ENCODE measurements at regions not wholly inside any gene's neighbourhood (a gene's known extent, or its start where the extent isn't known, plus 50 kb on each side); places are given as distances from the start of the nearest gene placed in this dataset.

GRCh38 chr3:162213956-162214355 is 717.3 kb downstream of the OTOL1 start:
- H3K4me3 ChIP-seq (ENCODE audit: low read depth, low read length), result no peak overlapping the region
- POLR2A ChIA-PET, result no interaction called here
- no peak for TF ChIP-seq CTCF (IDR thresholded peaks at IDR 0.05; ENCODE audit: insufficient read depth, low read depth, low read length)
- DNase-seq (ENCODE audit: low read depth), result no peak
- H3K36me3 ChIP-seq (ENCODE audit: control insufficient read depth, insufficient read depth, low read length), result no peaks in the 10 kb centered on the region
- H3K27me3 ChIP-seq (ENCODE audit: control insufficient read depth, insufficient read depth, low read length), result no peaks in the 10 kb centered on the region
- CTCF ChIA-PET, result interaction anchor here (0.6 to 1.4 kb wide), 2 partner anchors 19 to 274 kb away, joined by 3 read pairs; no protein-coding TSS in a partner anchor

DNA sequence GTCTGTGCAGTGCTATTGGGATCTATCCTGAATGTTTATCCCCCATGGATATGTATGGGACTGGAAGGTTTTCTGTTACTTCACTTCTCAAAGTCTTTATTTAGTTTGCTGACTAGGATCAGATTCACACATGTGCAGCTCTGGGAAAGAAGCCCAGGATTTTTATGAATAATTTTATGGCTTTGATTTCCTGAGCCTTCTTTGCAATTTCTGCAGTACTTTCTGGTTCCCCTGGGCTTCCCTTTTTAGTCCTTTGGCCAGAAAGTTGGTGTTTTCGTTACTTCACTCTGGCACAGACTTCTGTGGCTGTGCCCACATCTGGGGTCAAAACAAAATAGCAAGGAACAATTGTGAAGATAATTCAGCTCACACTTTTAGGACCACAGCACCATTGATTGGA is 721.0 kb downstream of the OTOL1 start:
- Histone ChIP-seq H3K27me3 (ENCODE audit: control insufficient read depth, insufficient read depth, low read length) (no peaks in the 10 kb centered on the region), H3K4me3 (ENCODE audit: low read depth, low read length) (no peak overlapping the region), H3K36me3 (ENCODE audit: control insufficient read depth, insufficient read depth, low read length) (no peaks in the 10 kb centered on the region)
- ChIA-PET CTCF (no interaction called here), POLR2A (no interaction called here)
- 0 out of 2 replicates have a peak, but pooled peaks have one; percentile 15 for TF ChIP-seq CTCF (IDR thresholded peaks at IDR 0.05; ENCODE audit: insufficient read depth, low read depth, low read length)
- DNase-seq (ENCODE audit: low read depth), result peak; percentile 48

GRCh38 chr3:162218479-162218878 is 721.9 kb downstream of the OTOL1 start:
- H3K4me3 ChIP-seq (ENCODE audit: low read depth, low read length), result no peak overlapping the region
- ChIA-PET POLR2A (interaction anchor here (0.6 kb wide), 1 partner anchor 15 kb away, joined by 5 read pairs; no protein-coding TSS in a partner anchor), CTCF (no interaction called here)
- no peak for TF ChIP-seq CTCF (IDR thresholded peaks at IDR 0.05; ENCODE audit: insufficient read depth, low read depth, low read length)
- no peak for DNase-seq (ENCODE audit: low read depth)
- H3K27me3 ChIP-seq (ENCODE audit: control insufficient read depth, insufficient read depth, low read length), result no peaks in the 10 kb centered on the region
- H3K36me3 ChIP-seq (ENCODE audit: control insufficient read depth, insufficient read depth, low read length), result no peaks in the 10 kb centered on the region

DNA sequence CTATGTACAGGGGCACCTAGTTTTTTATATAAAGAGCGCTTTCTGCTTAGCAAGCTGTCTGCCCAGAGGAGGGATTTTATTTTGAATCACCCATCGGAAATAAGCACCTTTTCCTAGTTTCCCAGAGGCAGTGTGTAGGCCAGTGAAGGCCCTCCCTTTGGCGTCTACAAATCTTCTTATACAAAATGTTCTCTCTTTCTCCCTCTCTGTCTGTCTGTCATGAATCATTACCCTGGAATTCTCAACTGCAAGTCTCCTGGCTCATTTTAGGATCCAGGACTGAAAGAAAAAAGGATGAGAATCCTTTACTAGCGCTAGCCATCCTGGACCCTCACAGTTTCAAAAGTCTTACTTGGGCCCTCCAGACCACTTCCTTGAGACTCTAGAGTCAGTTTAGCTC is 728.1 kb downstream of the OTOL1 start:
- Histone ChIP-seq H3K4me3 (ENCODE audit: low read depth, low read length) (no peak overlapping the region), H3K27me3 (ENCODE audit: control insufficient read depth, insufficient read depth, low read length) (no peaks in the 10 kb centered on the region), H3K36me3 (ENCODE audit: control insufficient read depth, insufficient read depth, low read length) (no peaks in the 10 kb centered on the region)
- ChIA-PET POLR2A (no interaction called here), CTCF (interaction anchor here (1.2 kb wide), 1 partner anchor 12 kb away, joined by 3 read pairs; no protein-coding TSS in a partner anchor)
- no peak for TF ChIP-seq CTCF (IDR thresholded peaks at IDR 0.05; ENCODE audit: insufficient read depth, low read depth, low read length)
- DNase-seq (ENCODE audit: low read depth), result no peak

DNA sequence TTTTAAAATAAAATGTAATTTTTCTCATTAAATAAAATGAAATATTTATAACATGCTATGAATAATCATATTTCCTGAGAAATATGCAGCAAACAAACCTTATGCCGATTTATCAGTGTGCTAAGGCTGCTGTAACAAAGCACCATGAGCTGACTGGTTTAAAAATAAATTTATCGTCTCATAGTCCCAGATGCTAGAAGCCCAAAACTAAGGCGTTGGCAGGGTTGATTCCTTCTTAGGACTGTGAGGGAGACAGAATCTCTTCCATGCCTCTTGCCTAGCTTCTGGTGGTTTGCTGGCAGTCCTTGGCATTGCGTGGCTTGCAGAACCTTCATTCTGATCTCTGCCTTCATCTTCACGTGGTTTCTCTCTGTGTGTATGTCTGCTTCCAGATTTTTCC is 740.3 kb downstream of the OTOL1 start:
- TF ChIP-seq CTCF (IDR thresholded peaks at IDR 0.05; ENCODE audit: insufficient read depth, low read depth, low read length), result no peak
- CTCF ChIA-PET, result no interaction called here
- H3K27me3 ChIP-seq (ENCODE audit: control insufficient read depth, insufficient read depth, low read length), result no peaks in the 10 kb centered on the region
- H3K36me3 ChIP-seq (ENCODE audit: control insufficient read depth, insufficient read depth, low read length), result no peaks in the 10 kb centered on the region
- no peak overlapping the region for H3K4me3 ChIP-seq (ENCODE audit: low read depth, low read length)
- no peak for DNase-seq (ENCODE audit: low read depth)
- POLR2A ChIA-PET, result no interaction called here
